ENCODE measurements at regions not wholly inside any gene's neighbourhood (a gene's known extent, or its start where the extent isn't known, plus 50 kb on each side); places are given as distances from the start of the nearest gene placed in this dataset.

GRCh38 chr9:17905781-17906175 lies 326.9 kb downstream of the SH3GL2 start:
- TF ChIP-seq HOXA7 (CRISPR knock-in tag; IDR thresholded peaks at IDR 0.05) (no peak), KDM1A (IDR thresholded peaks at IDR 0.05; ENCODE audit: low read depth) (no peak), CHD2 (IDR thresholded peaks at IDR 0.05; ENCODE audit: low read length, partially characterized antibody) (no peak), POLR2A (IDR thresholded peaks at IDR 0.05; ENCODE audit: low read length) (no peak)
- TF ChIP-seq, protein P1, sequence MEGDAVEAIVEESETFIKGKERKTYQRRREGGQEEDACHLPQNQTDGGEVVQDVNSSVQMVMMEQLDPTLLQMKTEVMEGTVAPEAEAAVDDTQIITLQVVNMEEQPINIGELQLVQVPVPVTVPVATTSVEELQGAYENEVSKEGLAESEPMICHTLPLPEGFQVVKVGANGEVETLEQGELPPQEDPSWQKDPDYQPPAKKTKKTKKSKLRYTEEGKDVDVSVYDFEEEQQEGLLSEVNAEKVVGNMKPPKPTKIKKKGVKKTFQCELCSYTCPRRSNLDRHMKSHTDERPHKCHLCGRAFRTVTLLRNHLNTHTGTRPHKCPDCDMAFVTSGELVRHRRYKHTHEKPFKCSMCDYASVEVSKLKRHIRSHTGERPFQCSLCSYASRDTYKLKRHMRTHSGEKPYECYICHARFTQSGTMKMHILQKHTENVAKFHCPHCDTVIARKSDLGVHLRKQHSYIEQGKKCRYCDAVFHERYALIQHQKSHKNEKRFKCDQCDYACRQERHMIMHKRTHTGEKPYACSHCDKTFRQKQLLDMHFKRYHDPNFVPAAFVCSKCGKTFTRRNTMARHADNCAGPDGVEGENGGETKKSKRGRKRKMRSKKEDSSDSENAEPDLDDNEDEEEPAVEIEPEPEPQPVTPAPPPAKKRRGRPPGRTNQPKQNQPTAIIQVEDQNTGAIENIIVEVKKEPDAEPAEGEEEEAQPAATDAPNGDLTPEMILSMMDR (IDR thresholded peaks at IDR 0.05) = no peak

Data from A549 (cell line).